ENCODE measurements at regions not wholly inside any gene's neighbourhood (a gene's known extent, or its start where the extent isn't known, plus 50 kb on each side); places are given as distances from the start of the nearest gene placed in this dataset.

- in situ Hi-C loops (cut with HindIII; ENCODE audit: low sequenced_read_pairs) = no loop called here
- no peak for TF ChIP-seq CTCF (IDR thresholded peaks at IDR 0.05; ENCODE audit: low read depth, low read length)
- no peak for DNase-seq (ENCODE audit: low read depth, low spot score)
- H3K4me3 ChIP-seq (ENCODE audit: low read depth, low read length) = no peak overlapping the region
Observed at GRCh38 chr12:23185346-23185745, 560.4 kb downstream of the ETNK1 start.

- TF ChIP-seq CTCF (IDR thresholded peaks at IDR 0.05; ENCODE audit: low read depth, low read length) = no peak
- in situ Hi-C loops (cut with HindIII; ENCODE audit: low sequenced_read_pairs) = no loop called here
- H3K4me3 ChIP-seq (ENCODE audit: low read depth, low read length) = no peak overlapping the region
- no peak for DNase-seq (ENCODE audit: low read depth, low spot score)
Observed at GRCh38 chr12:23186950-23187349, 562.0 kb downstream of the ETNK1 start.

- H3K4me3 ChIP-seq (ENCODE audit: low read depth, low read length) = no peak overlapping the region
- DNase-seq (ENCODE audit: low read depth, low spot score) = no peak
- TF ChIP-seq CTCF (IDR thresholded peaks at IDR 0.05; ENCODE audit: low read depth, low read length) = no peak
- in situ Hi-C loops (cut with HindIII; ENCODE audit: low sequenced_read_pairs) = no loop called here
Observed at GRCh38 chr12:23193552-23193951, 568.6 kb downstream of the ETNK1 start.

- no peak overlapping the region for H3K4me3 ChIP-seq (ENCODE audit: low read depth, low read length)
- no peak for TF ChIP-seq CTCF (IDR thresholded peaks at IDR 0.05; ENCODE audit: low read depth, low read length)
- in situ Hi-C loops (cut with HindIII; ENCODE audit: low sequenced_read_pairs) = no loop called here
- DNase-seq (ENCODE audit: low read depth, low spot score) = peak; percentile 16
Observed at GRCh38 chr12:23197266-23197665, 572.3 kb downstream of the ETNK1 start.

- TF ChIP-seq CTCF (IDR thresholded peaks at IDR 0.05; ENCODE audit: low read depth, low read length) = no peak
- H3K4me3 ChIP-seq (ENCODE audit: low read depth, low read length) = no peak overlapping the region
- in situ Hi-C loops (cut with HindIII; ENCODE audit: low sequenced_read_pairs) = no loop called here
- DNase-seq (ENCODE audit: low read depth, low spot score) = no peak
Observed at GRCh38 chr12:23202728-23203127, 577.8 kb downstream of the ETNK1 start.

- peak; percentile 70 for DNase-seq (ENCODE audit: low read depth, low spot score)
- in situ Hi-C loops (cut with HindIII; ENCODE audit: low sequenced_read_pairs) = no loop called here
Observed at GRCh38 chr12:23204933-23205778, 580.2 kb downstream of the ETNK1 start.

More at GRCh38 chr12:23204933-23205778, 580.2 kb downstream of the ETNK1 start:
- H3K4me3 ChIP-seq (ENCODE audit: low read depth, low read length) = no peak overlapping the region
- peak; percentile 84 for TF ChIP-seq CTCF (IDR thresholded peaks at IDR 0.05; ENCODE audit: low read depth, low read length)
